ENCODE measurements at regions not wholly inside any gene's neighbourhood (a gene's known extent, or its start where the extent isn't known, plus 50 kb on each side); places are given as distances from the start of the nearest gene placed in this dataset.

- Histone ChIP-seq H3K9me3 (no peaks in the 10 kb centered on the region), H3K4me1 (no peaks in the 10 kb centered on the region), H3K4me3 (no peak overlapping the region), H3K27ac (no peak overlapping the region), H3K36me3 (no peaks in the 10 kb centered on the region), H3K27me3 (no peaks in the 10 kb centered on the region)
- intact Hi-C loops (cut with DNase I; ENCODE audit: low total_unique reads): no loop called here
- no peak for TF ChIP-seq POLR2AphosphoS5 (IDR thresholded peaks at IDR 0.05)
- in situ Hi-C loops (cut with MboI; ENCODE audit: low pct_ligation_motif_present in 1 of 4, low pct_unique_long_range_greater_than_20kb in 1 of 4, low sequenced_read_pairs in 3 of 4): no loop called here
- no peak for DNase-seq
- 62 to 75% methylated on average over 1 of the region's 1 CpG for WGBS, 2 donors (ENCODE audit: low coverage in 1 of 2)
These were observed 1090.0 kb upstream of the ARRDC3 start for GRCh38 chr5:92472981-92473566.

DNA sequence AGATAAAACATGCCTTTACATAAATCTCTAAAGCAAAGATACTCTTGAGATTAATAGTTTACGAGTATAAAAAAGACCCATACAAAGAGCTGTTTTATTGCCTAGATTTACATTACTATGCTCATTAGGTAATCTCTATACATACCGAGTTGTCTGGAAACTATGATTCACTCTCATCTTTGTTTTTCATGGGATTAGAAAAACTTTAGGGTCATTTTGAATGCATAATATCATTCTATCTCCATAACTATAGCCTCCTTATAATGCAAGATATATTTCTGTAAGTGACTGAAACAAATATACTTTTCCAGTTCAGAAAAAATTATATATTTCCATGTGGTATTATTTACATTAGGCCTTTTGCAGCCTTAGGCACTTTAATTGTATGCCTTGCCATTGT is 1088.7 kb upstream of the ARRDC3 start:
- Histone ChIP-seq H3K9me3 (no peaks in the 10 kb centered on the region), H3K27ac (no peak overlapping the region), H3K36me3 (no peaks in the 10 kb centered on the region), H3K4me1 (no peaks in the 10 kb centered on the region), H3K27me3 (no peaks in the 10 kb centered on the region), H3K4me3 (no peak overlapping the region)
- TF ChIP-seq EP300 (IDR thresholded peaks at IDR 0.05; ENCODE audit: low read depth) (no peak), POLR2AphosphoS5 (IDR thresholded peaks at IDR 0.05) (no peak), POLR2A (IDR thresholded peaks at IDR 0.05) (no peak)
- TF ChIP-seq, protein P1, sequence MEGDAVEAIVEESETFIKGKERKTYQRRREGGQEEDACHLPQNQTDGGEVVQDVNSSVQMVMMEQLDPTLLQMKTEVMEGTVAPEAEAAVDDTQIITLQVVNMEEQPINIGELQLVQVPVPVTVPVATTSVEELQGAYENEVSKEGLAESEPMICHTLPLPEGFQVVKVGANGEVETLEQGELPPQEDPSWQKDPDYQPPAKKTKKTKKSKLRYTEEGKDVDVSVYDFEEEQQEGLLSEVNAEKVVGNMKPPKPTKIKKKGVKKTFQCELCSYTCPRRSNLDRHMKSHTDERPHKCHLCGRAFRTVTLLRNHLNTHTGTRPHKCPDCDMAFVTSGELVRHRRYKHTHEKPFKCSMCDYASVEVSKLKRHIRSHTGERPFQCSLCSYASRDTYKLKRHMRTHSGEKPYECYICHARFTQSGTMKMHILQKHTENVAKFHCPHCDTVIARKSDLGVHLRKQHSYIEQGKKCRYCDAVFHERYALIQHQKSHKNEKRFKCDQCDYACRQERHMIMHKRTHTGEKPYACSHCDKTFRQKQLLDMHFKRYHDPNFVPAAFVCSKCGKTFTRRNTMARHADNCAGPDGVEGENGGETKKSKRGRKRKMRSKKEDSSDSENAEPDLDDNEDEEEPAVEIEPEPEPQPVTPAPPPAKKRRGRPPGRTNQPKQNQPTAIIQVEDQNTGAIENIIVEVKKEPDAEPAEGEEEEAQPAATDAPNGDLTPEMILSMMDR (IDR thresholded peaks at IDR 0.05): no peak
- intact Hi-C loops (cut with DNase I; ENCODE audit: low total_unique reads) (no loop called here), in situ Hi-C loops (cut with MboI; ENCODE audit: low pct_ligation_motif_present in 1 of 4, low pct_unique_long_range_greater_than_20kb in 1 of 4, low sequenced_read_pairs in 3 of 4) (no loop called here)
- 53 to 59% methylated on average over 2 of the region's 2 CpGs for WGBS, 2 donors (ENCODE audit: low coverage in 1 of 2)
- no peak for DNase-seq

DNA sequence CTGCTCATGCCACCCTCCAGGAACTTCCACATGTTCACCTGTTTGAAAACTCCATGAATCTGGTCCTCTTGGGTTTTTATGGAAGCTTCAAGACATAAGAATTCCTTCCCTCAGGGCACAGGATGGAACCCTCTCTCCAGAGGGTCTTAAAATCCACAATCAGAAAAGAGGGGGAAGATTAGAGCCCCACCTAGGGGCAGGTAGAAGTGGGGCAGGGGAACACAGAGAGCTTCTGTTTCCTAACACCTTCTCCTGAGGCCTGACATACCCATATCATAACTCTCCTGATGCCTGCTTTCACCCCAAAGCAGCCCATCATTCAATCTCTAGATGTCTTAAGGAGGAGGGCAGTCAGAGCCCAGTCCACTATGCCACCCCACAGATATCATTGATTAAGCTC is 1087.7 kb upstream of the ARRDC3 start:
- intact Hi-C loops (cut with DNase I; ENCODE audit: low total_unique reads): no loop called here
- H3K36me3 ChIP-seq: no peaks in the 10 kb centered on the region
- H3K4me1 ChIP-seq: no peaks in the 10 kb centered on the region
- no peak for DNase-seq
- H3K27ac ChIP-seq: no peak overlapping the region
- in situ Hi-C loops (cut with MboI; ENCODE audit: low pct_ligation_motif_present in 1 of 4, low pct_unique_long_range_greater_than_20kb in 1 of 4, low sequenced_read_pairs in 3 of 4): no loop called here
- H3K4me3 ChIP-seq: no peak overlapping the region
- TF ChIP-seq, protein P1 (IDR thresholded peaks at IDR 0.05): no peak
- TF ChIP-seq POLR2AphosphoS5 (IDR thresholded peaks at IDR 0.05): no peak
- TF ChIP-seq EP300 (IDR thresholded peaks at IDR 0.05; ENCODE audit: low read depth): no peak
- no peak for TF ChIP-seq POLR2A (IDR thresholded peaks at IDR 0.05)
- H3K9me3 ChIP-seq: no peaks in the 10 kb centered on the region
- no peaks in the 10 kb centered on the region for H3K27me3 ChIP-seq

DNA sequence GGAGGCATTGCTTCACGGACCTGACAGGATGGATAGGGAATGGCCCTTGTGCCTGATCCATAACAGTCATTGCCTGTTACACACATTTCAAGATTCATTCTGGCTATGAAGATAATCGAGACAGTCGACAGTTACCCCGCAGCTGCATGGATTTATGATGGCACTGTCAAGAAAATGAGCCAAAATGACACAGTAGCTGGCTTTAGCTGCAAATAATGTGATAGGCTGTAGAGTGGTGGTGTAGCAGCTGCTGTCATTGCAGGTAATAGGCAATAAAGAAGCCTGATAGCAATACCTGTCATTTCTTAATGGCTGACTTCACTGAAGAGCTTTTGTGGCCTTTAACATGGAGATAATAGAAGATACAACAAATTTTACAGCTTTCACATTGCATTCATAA is 1085.2 kb upstream of the ARRDC3 start:
- no peaks in the 10 kb centered on the region for H3K4me1 ChIP-seq
- intact Hi-C loops (cut with DNase I; ENCODE audit: low total_unique reads) (no loop called here), in situ Hi-C loops (cut with MboI; ENCODE audit: low pct_ligation_motif_present in 1 of 4, low pct_unique_long_range_greater_than_20kb in 1 of 4, low sequenced_read_pairs in 3 of 4) (no loop called here)
- H3K9me3 ChIP-seq: no peaks in the 10 kb centered on the region
- TF ChIP-seq POLR2AphosphoS5 (IDR thresholded peaks at IDR 0.05): no peak
- TF ChIP-seq POLR2A (IDR thresholded peaks at IDR 0.05): no peak
- no peak for TF ChIP-seq EP300 (IDR thresholded peaks at IDR 0.05; ENCODE audit: low read depth)
- no peak overlapping the region for H3K4me3 ChIP-seq
- H3K27me3 ChIP-seq: no peaks in the 10 kb centered on the region
- no peaks in the 10 kb centered on the region for H3K36me3 ChIP-seq
- DNase-seq: no peak
- WGBS, 2 donors (ENCODE audit: low coverage in 1 of 2): 30 to 50% methylated on average over 2 to 4 of the region's 4 CpGs
- H3K27ac ChIP-seq: no peak overlapping the region

- H3K36me3 ChIP-seq: no peaks in the 10 kb centered on the region
- DNase-seq: no peak
- H3K4me3 ChIP-seq: no peak overlapping the region
- WGBS, 2 donors (ENCODE audit: low coverage in 1 of 2): 71 to 73% methylated on average over 3 of the region's 3 CpGs
- H3K27ac ChIP-seq: no peak overlapping the region
- in situ Hi-C loops (cut with MboI; ENCODE audit: low pct_ligation_motif_present in 1 of 4, low pct_unique_long_range_greater_than_20kb in 1 of 4, low sequenced_read_pairs in 3 of 4): no loop called here
- no peaks in the 10 kb centered on the region for H3K9me3 ChIP-seq
- intact Hi-C loops (cut with DNase I; ENCODE audit: low total_unique reads): no loop called here
- H3K4me1 ChIP-seq: no peaks in the 10 kb centered on the region
- H3K27me3 ChIP-seq: no peaks in the 10 kb centered on the region
- TF ChIP-seq, protein P1 (IDR thresholded peaks at IDR 0.05): no peak
- TF ChIP-seq POLR2A (IDR thresholded peaks at IDR 0.05) (no peak), POLR2AphosphoS5 (IDR thresholded peaks at IDR 0.05) (no peak), EP300 (IDR thresholded peaks at IDR 0.05; ENCODE audit: low read depth) (no peak)
These were observed 1084.6 kb upstream of the ARRDC3 start for GRCh38 chr5:92467695-92468094.
